ENCODE measurements at regions not wholly inside any gene's neighbourhood (a gene's known extent, or its start where the extent isn't known, plus 50 kb on each side); places are given as distances from the start of the nearest gene placed in this dataset.
"Not testable (repeated sequence)": the region's sequence is repeated elsewhere in the genome, so short reads cannot be mapped to it uniquely, and the experiment has no call there.

DNA sequence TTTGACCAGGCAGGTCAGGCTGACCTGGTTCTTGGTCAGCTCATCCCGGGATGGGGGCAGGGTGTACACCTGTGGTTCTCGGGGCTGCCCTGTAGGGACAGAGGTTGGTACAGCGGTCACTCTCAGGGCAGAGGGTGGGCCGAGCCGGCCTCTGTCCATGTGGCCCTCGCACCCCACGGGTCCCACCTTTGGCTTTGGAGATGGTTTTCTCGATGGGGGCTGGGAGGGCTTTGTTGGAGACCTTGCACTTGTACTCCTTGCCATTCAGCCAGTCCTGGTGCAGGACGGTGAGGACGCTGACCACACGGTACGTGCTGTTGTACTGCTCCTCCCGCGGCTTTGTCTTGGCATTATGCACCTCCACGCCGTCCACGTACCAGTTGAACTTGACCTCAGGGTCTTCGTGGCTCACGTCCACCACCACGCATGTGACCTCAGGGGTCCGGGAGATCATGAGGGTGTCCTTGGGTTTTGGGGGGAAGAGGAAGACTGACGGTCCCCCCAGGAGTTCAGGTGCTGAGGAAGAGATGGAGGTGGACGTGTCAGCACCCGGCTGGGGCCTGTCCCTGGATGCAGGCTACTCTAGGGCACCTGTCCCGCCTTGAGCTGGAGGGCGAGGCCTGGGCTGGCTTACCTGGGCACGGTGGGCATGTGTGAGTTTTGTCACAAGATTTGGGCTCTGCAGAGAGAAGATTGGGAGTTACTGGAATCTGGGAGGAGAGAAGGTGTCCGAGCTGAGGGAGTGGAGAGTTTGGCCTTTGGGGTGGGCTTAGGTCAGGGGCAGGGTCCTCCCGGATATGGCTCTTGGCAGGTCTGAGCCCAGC, 215.5 kb downstream of the TMEM121 start:
- DNase-seq, result not testable (repeated sequence)

DNA sequence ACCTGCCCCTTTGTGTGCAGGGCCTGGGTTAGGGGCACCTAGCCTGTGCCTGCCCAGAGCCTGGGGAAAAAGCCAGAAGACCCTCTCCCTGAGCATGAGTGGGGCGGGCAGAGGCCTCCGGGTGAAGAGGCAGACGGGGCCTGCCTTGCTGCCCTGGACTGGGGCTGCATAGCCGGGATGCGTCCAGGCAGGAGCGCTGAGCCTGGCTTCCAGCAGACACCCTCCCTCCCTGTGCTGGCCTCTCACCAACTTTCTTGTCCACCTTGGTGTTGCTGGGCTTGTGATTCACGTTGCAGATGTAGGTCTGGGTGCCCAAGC, 216.1 kb downstream of the TMEM121 start:
- no peak for DNase-seq

DNA sequence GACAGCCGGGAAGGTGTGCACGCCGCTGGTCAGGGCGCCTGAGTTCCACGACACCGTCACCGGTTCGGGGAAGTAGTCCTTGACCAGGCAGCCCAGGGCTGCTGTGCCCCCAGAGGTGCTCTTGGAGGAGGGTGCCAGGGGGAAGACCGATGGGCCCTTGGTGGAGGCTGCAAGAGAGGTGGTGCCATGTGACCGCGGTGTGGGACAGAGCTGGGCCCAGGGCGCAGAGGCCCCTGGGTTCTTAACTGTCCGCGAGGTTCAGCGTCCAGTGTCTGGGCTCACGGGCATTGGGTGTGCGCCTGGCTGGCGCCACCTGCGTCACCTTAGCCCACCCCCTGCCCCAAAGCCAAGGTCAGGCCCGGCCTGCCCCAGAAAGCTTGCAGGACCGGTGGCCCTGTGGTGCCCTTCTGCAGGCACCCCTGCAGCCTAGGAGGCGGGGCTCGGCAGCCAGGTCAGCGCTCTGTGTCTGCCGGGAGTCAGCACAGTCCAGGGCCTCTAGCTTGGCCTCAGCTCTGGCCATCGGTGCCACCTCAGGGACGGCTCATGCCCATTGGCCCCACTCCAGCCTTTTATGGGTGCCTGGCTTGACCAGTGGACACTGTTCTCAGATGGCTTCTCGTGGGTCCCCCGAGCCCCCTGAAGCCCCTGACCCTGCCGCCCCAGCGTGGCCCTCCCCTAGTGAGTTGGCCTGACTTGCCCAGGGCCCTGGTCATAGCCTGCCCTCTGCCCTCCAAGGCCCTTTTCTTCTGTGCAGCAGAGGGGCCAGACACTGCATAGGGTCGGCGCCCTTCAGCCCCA, 216.7 kb downstream of the TMEM121 start:
- not testable (repeated sequence) for DNase-seq

DNA sequence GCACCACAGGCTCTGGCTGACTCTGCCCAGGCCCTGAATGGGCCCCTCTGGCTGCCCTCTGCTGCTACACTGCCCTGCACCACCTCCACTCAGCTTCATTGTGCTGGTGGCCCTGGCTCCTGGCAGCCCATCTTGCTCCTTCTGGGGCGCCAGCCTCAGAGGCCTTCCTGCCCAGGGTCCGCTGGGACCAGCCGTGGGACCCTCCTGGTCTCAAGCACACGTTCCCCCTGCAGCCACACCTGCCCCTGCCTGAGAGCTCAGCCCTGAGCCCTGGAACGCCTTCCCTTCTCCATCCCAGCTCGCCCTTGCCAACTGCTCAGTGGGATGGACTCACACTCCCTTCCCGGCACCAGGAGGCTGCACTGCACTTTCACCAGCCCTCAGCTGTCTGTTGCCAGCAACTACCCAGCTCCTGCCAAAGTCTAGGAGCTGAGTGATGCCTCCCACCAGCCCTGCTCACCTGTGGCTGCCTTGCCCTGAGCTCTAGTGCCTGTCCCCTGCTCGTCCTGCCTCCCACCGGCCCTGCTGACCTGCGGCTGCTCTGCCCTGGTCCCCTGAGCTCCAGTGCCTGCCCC, 217.9 kb downstream of the TMEM121 start:
- not testable (repeated sequence) for DNase-seq

DNA sequence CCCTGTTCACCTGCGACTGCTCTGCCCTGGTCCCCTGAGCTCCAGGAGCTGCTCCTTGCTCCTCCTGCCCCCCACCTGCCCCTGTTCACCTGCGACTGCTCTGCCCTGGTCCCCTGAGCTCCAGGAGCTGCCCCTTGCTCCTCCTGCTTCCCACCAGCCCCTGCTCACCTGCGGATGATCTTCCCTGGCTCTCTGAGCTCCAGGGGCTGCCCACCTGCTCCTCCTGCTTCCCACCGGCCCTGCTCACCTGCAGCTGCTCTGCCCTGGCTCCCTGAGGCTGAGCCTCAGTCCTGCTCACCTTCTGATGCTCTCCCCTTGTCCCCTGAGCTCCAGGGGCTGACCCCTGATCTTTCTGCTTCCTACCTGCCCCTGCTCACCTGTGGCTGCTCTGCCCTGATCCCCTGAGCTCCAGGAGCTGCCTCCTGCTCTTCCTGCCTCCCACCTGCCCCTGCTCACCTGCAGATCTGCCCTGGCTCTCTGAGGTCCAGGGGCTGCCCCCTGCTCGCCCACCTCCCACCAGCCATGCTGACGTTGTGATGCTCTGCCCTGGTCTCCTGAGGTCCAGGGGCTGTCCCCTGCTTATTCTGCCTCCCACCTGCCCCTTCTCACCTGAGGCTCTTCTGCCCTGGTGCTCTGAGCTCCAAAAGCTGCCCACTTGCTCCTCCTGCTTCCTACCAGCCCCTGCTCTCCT, 219.2 kb downstream of the TMEM121 start:
- no peak for DNase-seq

DNA sequence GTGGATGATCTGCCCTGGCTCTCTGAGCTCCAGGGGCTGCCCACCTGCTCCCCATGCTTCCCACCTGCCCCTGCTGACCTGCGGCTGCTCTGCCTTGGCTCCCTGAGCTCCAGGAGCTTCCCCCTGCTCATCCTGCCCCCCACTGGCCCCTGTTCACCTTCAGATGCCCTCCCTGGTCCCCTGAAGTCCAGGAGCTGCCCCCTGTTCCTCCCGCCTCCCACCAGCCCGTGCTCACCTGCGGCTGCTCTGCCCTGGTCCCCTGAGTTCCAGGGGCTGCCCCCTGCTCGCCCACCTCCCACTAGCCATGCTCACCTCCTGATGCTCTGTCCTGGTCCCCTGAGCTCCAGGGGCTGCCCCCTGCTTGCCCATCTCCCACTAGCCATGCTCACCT, 219.7 kb downstream of the TMEM121 start:
- no peak for DNase-seq

DNA sequence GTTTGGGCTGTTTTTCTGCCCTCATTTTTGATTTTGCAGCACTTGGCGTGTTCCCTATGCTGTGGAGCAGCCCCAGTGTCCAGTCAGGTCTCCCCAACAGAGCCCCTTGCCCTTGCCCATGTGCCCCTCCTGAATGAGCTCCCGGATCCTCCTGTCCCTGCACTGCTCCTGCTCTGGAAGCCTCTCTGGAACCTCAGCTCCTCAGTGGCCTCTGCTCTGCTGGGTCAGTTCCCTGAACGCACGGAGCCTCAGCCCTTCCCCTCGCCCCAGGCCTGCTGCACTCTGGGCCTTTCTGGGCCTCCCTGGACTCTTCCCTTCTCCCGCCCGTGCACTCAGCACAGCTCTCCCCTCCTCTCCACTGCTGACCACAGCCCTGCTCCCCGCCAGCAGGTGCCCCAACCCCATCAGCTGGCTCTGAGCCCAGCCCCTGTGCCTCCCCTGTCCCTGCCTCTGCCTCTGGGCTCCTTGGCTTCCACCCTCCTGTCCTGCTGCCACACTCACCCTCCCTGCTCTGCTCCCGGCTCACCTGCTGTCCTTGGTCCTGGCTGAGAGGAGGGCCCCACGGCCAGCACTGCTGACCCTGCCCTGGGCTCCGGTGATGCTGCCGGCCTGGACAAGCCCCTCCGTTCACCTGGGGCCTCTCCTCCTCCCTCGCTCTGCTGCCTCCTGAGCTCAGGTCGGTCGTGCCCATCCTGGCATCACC, 220.6 kb downstream of the TMEM121 start:
- not testable (repeated sequence) for DNase-seq

DNA sequence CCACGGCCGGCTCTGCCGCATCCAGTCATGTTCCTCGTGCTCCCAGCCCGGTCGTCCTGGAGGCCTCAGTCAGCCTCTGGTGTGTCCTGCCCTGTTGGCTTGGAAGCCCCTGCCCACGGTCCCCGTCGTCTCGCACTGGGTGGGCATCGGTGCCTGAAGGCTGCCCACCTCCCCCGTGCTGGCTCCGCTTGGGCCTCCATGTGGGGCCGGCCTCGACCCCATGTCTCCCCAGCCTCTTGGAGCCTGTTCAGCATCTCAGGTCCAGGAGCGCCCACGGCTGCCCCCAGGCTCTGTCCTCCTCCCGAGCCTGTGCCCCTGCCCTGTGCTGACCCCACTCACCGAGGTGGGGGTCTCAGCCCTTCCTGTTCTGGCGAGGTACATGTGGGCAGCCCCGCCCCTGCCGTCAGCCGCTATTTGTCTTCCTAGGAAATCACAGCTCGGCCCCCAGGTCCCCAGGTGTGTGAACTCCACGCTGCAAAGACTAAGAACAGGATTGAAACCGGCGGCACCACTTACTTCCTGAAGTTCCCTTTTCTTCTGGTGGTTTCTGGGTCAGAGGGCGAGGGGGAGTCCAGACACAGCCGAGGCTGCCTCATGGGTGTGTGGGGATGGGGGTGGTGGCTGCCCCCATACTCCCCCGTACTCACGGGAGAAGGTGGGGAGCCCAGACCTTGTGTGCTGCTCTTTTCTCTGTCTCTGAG, 221.3 kb downstream of the TMEM121 start:
- not testable (repeated sequence) for DNase-seq

DNA sequence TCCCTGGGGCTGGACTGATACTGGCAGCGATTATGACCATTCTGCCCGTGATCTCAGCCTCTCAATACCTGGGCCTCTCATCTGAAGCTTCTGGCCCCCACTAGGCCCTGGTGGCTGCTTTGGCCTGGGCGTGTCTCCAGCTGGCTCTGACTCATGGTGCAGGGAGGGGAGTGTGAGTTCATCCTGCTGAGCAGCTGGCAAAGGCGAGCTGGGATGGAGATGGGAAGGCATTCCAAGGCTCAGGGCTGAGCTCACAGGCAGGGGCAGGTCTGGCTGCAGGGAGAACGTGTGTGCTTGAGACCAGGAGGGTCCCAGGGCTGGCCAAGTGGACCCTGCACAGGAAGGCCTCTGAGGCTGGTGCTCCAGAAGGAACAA, 221.8 kb downstream of the TMEM121 start:
- no peak for DNase-seq

DNA sequence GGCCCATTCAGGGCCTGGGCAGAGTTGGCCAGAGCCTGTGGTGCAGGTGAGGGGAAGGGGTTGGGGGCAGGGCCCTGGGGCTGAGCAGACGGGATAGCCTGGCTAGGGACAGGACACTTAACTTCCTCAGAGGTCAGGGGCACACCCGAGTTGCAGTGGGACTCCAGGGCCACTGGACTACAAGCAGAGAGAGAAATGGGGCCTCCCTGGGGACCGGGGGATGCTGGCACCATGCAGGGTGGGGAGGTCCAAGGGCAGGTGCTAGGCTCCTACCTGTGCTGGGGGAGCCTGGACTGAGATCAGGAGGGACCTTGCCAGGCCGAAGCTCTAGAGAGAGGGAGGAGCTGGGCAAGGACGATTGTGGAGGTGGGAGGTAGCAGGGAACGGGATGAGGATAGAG, 222.3 kb downstream of the TMEM121 start:
- not testable (repeated sequence) for DNase-seq

DNA sequence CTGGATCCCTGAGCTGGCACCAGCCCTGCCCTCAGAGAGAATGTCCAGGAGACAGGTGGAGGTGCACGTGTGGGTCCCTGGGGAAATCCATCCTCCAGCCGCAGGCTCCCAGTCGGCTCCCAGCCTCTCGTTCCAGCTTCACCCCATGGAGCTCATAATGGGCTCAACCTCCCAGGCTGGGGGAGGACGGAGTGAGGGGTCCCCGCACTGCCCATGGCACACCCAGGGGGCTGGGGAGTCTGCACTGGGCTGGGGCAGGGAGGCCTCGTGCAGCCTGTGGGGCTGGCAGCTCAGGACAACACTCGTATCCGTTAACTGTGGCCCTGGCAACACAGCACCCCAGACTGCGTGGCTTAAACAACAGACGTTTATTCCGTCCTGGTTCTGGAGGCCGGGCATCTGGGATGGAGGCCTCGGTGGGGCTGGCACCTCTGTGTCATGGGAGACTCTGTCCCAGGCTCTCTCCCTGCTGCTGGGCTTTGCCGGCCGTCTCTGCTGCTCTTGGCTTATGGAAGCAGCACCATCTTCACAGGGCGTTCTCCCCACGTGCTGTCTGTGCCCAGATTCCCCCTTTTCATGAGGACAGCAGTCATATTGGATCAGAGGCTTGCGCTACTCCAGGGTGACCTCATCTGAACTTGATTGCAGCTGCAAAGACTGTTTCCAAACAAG, 223.6 kb downstream of the TMEM121 start:
- not testable (repeated sequence) for DNase-seq

DNA sequence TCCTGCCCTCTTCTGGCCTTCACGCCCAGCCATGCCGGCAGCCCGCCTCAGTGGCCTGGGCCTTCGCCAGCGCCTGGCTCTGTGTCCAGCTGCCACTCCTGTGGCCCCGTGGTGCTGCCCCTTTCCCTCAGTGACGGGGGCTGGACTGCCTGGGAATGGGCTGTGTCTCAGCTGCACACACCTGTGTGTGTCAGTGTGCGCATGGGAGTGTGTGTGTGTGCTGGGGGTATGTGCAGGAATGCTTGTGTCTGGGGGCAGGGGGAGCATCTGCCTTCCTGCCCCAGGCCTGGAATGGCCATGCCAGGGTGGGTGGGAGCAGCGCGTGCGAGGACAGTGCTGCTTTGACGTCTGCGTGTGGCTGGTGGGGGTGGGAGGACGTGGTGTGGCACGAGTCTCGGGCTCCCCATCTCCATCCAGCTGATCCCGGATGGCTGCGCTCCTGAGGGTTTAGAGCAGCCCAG, 224.9 kb downstream of the TMEM121 start:
- not testable (repeated sequence) for DNase-seq

DNA sequence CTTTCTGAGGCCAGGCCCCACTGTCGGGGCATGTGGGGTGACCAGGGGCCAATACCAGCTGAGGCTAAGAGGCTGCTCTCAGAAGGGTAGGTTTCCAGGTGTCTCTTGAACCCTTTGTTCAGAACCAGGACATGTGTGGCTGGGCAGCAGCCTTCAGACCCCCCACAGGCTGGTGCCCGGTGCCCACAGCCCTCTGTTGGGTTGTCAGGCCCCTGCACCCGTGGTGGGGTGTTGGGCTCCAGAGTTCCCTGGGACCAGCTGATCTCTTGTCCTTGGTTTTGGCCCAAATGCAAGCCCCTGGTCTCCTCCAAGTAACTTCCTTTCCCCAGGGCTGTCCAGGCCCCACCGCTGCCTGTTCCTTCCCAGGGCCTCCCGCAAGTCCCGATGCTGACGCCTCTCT, 226.0 kb downstream of the TMEM121 start:
- not testable (repeated sequence) for DNase-seq

DNA sequence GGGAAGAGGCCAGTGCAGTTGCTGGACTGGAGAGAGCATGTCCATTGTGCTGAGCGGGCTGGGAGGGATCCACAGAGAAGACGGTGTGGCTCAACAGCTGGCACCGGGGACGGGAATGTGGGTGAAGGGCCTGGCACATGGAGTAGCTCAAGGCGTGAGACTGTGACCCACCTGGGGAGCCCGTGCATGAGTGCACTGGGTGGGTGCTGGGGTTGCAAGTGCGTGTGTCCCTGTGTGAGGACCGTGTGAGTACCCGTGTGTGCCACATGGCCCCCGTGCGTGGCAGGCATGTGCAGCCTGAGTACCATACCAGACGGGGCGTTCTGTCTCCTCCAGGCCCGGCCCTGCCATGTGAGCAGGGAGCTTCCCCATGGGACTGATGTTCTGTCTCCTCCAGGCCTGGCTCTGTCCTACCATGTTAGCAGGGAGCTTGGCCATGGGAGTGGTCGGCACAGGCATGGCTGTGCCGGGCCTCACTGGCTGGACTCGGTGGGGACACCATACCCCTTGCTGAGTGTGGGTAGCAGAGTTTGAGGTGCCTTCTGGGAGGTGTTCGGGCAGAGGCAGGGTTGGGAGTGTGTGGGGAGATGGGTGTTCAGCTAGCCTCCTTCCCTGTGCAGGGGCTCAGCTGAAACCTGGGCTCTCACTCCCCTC, 234.4 kb downstream of the TMEM121 start:
- DNase-seq, result no peak

DNA sequence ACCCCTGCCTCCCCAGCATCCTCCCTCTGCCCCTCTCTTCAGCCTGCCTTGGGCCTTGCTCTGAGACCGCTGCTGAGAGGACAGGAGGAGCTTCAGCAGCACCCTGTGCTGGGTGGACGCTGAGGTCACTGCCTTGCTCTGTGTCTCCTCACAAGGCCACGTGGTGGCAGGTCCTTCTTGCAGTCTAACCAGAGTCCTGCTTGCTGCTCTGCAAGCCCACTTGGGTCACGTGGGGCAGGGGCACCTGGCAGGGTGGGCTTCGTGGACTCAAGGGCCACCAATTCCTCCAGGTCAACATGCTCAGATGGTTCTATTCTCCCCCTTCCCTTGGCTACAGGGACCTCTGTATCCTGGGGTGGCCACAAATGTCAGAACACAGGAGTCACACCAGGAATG, 235.0 kb downstream of the TMEM121 start:
- DNase-seq, result not testable (repeated sequence)

DNA sequence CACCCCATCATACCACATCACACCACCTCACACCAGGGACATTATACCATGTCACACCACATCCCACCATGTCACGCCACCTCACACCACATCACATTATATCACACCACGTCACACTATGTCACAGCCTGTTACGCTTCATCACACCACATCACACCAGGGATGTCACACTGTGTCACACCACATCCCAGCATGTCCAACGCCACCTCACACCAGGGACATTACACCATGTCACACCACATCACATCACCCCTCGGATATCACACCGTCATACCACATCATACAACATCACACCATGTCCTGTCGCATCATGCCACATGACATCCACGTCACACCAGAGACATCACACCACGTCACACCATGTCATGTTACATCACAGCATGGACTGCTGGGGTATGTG, 235.5 kb downstream of the TMEM121 start:
- DNase-seq, result no peak

DNA sequence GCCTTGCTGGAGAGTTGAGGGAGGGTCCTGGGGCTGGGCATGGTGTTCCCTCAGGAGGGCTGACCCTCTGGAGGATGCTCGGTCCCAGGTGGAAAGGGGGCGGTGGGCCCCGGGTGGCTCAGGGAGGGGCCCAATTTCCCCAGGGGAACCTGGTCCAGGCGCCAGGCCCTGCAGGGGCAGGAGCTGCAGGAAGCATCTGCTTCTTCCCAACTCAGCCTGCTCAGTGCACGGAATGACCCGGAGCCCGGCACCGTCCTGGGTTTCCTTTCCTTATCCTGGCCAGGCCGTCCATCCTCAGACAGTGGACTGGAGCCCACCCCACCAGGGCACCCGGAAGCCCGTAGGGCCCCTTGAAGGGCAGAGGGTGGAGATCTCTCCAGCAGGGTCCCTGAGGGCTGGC, 235.9 kb downstream of the TMEM121 start:
- not testable (repeated sequence) for DNase-seq

DNA sequence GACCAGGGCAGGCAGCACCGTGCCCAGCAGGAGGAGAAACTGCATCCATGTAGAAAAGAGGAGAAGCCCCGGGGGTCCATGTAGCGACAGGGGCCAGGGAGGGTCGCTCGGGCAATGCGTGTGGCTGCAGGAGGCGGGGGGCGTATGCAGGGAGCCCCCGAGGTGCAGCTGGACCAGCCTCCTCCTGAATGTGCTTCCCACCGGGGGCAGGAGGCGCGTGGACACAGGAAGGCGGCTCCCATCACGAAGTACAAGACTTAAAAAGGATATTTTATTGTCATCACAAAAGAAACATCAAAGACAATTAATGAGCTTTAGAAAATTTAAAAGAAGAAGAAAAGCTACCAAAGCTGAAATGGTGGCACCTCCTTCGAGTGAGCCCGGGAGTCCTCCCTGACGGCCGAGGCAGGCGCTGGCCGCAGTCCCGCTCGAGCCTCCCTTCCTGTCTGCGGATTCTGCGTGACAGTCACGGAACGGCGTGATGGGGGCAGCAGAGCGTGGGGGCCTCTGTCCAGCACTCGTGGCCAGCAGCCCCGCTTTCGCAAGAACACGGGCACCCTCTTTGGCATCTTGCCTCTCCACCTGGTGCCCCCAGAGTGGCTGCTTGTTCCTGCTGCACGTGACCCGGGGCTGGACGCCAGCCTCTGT, 238.0 kb downstream of the TMEM121 start:
- DNase-seq, result not testable (repeated sequence)

DNA sequence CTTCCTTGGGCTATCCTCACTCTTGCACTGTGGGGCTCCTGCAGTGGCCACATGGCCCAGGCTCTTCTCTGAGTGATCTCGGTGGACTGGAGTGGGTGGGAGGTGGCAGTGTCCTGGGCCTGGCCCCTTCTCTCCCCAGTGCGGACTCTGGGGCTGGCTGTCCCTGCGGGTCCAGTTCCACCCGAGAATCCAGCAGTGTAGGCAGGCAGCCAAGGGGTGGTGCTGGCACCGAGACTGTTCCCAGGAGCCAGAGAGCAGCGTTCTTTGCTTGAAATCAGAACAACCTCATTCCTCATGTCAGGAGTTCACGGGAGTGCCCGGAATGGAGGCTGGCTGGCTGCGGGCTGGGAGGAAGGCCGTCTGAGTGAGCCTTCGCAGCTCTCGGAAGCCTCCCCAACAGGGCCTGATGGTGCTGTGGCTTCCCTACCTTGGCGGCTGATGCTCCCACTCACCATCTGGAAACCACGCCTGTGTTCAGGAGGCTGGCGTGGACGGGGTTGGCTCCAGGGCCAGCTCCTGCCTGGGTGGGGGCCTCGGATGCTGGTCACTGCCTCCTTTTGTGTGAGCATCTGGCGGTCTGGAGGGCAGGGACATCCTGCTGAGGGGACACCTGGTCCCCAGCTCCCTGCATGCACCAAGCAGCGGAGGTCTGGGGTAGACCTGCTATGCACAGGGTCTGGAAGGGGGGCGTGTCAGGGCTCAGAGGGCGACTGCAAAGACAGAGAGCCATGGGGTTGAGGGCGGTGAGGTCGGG, 238.9 kb downstream of the TMEM121 start:
- DNase-seq, result not testable (repeated sequence)
